ENCODE measurements at regions not wholly inside any gene's neighbourhood (a gene's known extent, or its start where the extent isn't known, plus 50 kb on each side); places are given as distances from the start of the nearest gene placed in this dataset.

DNA sequence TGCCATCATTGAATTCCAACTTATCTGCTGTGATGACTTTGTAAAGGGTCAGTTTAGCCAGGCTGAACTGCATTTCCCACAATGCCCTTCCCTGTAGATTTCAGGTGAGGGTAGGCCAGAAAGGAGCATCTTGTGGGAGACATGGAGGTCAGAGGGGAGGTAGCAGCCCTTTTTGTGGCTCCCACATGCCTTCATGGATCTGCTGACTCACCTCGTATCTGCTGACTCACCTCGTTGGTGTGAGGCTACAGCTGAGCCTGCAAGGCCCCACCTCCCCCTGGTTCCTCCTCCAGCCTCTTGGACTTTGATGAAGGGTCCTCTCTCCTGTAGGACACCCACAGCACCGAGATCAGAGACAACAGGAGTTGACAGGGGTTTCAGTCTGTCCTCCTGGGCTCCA is 102.5 kb downstream of the SALL1 start:
- H3K4me2 ChIP-seq (ENCODE audit: low read length) = no peak overlapping the region
- TF ChIP-seq EZH2phosphoT487 (IDR thresholded peaks at IDR 0.05; ENCODE audit: low read depth) = no peak
- TF ChIP-seq, protein P1, sequence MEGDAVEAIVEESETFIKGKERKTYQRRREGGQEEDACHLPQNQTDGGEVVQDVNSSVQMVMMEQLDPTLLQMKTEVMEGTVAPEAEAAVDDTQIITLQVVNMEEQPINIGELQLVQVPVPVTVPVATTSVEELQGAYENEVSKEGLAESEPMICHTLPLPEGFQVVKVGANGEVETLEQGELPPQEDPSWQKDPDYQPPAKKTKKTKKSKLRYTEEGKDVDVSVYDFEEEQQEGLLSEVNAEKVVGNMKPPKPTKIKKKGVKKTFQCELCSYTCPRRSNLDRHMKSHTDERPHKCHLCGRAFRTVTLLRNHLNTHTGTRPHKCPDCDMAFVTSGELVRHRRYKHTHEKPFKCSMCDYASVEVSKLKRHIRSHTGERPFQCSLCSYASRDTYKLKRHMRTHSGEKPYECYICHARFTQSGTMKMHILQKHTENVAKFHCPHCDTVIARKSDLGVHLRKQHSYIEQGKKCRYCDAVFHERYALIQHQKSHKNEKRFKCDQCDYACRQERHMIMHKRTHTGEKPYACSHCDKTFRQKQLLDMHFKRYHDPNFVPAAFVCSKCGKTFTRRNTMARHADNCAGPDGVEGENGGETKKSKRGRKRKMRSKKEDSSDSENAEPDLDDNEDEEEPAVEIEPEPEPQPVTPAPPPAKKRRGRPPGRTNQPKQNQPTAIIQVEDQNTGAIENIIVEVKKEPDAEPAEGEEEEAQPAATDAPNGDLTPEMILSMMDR (IDR thresholded peaks at IDR 0.05; ENCODE audit: low read depth, low read length) = no peak
- H2AFZ ChIP-seq (ENCODE audit: low read depth, low read length) = no peak overlapping the region

DNA sequence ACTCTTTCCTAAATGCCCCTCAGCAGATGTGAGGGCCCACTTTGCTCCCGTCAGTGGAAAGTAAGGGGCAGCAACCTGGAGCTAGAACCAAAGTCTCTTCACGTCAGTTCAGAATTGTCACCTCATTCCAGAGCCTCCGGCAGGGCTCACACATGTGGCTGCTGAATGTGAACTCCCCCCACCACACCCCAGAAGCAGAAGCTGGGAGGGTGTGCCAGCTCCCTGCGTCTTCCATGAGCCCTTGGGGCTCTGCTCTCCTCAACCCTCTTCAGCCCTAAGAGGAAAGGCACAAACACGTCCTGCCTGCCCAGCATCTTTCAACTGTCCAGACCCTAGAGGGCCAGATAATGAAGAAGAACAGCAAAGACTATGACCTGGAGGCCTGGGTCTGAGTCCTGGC is 105.3 kb downstream of the SALL1 start:
- TF ChIP-seq, protein P1 (IDR thresholded peaks at IDR 0.05; ENCODE audit: low read depth, low read length) = no peak
- Histone ChIP-seq H3K9ac (ENCODE audit: low read length) (no peak overlapping the region), H3K4me3 (ENCODE audit: low read length) (no peak overlapping the region), H4K20me1 (ENCODE audit: insufficient read depth, low read length) (no peaks in the 10 kb centered on the region), H3K27me3 (ENCODE audit: low read depth, low read length) (0 out of 2 replicates have a peak, but pooled peaks cover 5% of the 10 kb centered on the region), H3K27ac (ENCODE audit: low read length) (no peak overlapping the region), H3K9me3 (ENCODE audit: insufficient read depth, low read length) (no peaks in the 10 kb centered on the region), H3K4me1 (ENCODE audit: low read length) (no peaks in the 10 kb centered on the region), H2AFZ (ENCODE audit: low read depth, low read length) (no peak overlapping the region), H3K4me2 (ENCODE audit: low read length) (no peak overlapping the region), H3K36me3 (replicated peaks; ENCODE audit: low read depth, low read length) (no peaks in the 10 kb centered on the region), H3K79me2 (ENCODE audit: low read length) (no peaks in the 10 kb centered on the region)

More for the DNA sequence above, 102.5 kb downstream of the SALL1 start:
- Histone ChIP-seq H3K9ac (ENCODE audit: low read length) (no peak overlapping the region), H3K4me3 (ENCODE audit: low read length) (no peak overlapping the region), H4K20me1 (ENCODE audit: insufficient read depth, low read length) (no peaks in the 10 kb centered on the region), H3K79me2 (ENCODE audit: low read length) (no peaks in the 10 kb centered on the region), H3K27ac (ENCODE audit: low read length) (no peak overlapping the region), H3K9me3 (ENCODE audit: insufficient read depth, low read length) (no peaks in the 10 kb centered on the region), H3K4me1 (ENCODE audit: low read length) (no peaks in the 10 kb centered on the region), H3K36me3 (replicated peaks; ENCODE audit: low read depth, low read length) (no peaks in the 10 kb centered on the region), H3K27me3 (ENCODE audit: low read depth, low read length) (peaks cover 11% of the 10 kb centered on the region; the same call in 1 of the 2 replicates)

DNA sequence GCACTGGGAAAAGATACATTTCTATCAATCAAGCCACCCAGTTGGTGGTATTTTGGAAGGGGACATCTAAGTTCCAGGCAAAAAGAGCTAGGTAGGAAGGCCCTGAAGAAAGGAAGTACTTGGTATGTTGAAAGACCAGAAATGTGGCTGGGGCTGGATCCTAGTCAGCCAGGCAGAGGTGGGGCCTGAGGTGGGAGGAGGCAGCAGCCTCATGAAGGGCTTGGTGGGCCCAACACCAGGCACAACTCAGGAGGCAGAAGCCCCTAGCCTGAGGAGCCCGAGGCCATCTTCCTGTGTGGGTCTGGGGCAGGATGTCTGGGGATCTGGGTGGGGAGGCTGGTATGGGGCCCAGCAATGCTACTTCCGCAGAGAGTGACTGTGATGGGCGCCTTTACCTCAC is 105.9 kb downstream of the SALL1 start:
- no peak overlapping the region for H3K9ac ChIP-seq (ENCODE audit: low read length)
- H2AFZ ChIP-seq (ENCODE audit: low read depth, low read length) = no peak overlapping the region
- TF ChIP-seq, protein P1 (IDR thresholded peaks at IDR 0.05; ENCODE audit: low read depth, low read length) = no peak
- TF ChIP-seq EZH2phosphoT487 (IDR thresholded peaks at IDR 0.05; ENCODE audit: low read depth) = no peak
- H3K27ac ChIP-seq (ENCODE audit: low read length) = no peak overlapping the region
- no peaks in the 10 kb centered on the region for H3K79me2 ChIP-seq (ENCODE audit: low read length)
- H4K20me1 ChIP-seq (ENCODE audit: insufficient read depth, low read length) = no peaks in the 10 kb centered on the region
- no peak overlapping the region for H3K4me3 ChIP-seq (ENCODE audit: low read length)
- no peaks in the 10 kb centered on the region for H3K36me3 ChIP-seq (replicated peaks; ENCODE audit: low read depth, low read length)
- no peak overlapping the region for H3K4me2 ChIP-seq (ENCODE audit: low read length)
- H3K27me3 ChIP-seq (ENCODE audit: low read depth, low read length) = no peaks in the 10 kb centered on the region
- H3K9me3 ChIP-seq (ENCODE audit: insufficient read depth, low read length) = no peaks in the 10 kb centered on the region
- no peaks in the 10 kb centered on the region for H3K4me1 ChIP-seq (ENCODE audit: low read length)

DNA sequence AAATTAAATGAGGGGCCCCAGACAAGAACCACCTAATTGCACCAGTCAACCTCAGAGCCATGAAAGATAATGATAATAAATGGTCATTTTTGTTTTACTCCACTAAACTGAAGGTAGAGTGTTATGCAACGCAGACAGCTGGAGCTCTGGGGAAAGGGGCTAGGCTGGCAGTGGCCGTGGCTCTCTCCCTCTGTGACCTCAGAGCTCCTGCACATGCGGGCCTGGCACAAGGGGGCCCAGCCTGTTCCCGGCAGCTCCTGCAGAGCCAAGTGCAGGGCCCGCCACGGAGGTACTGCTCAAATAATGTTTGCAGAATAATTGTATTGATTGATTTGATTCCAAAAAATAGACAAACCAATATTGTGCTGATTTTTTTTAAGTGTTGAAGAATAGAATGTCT is 109.5 kb downstream of the SALL1 start:
- no peak overlapping the region for H3K27ac ChIP-seq (ENCODE audit: low read length)

More for the DNA sequence above, 109.5 kb downstream of the SALL1 start:
- H3K9ac ChIP-seq (ENCODE audit: low read length) = no peak overlapping the region
- no peaks in the 10 kb centered on the region for H3K9me3 ChIP-seq (ENCODE audit: insufficient read depth, low read length)
- no peaks in the 10 kb centered on the region for H3K36me3 ChIP-seq (replicated peaks; ENCODE audit: low read depth, low read length)
- no peaks in the 10 kb centered on the region for H3K27me3 ChIP-seq (ENCODE audit: low read depth, low read length)
- H2AFZ ChIP-seq (ENCODE audit: low read depth, low read length) = no peak overlapping the region
- TF ChIP-seq EZH2phosphoT487 (IDR thresholded peaks at IDR 0.05; ENCODE audit: low read depth) = no peak
- TF ChIP-seq, protein P1 (IDR thresholded peaks at IDR 0.05; ENCODE audit: low read depth, low read length) = no peak
- no peaks in the 10 kb centered on the region for H3K79me2 ChIP-seq (ENCODE audit: low read length)
- H3K4me3 ChIP-seq (ENCODE audit: low read length) = no peak overlapping the region
- H3K4me1 ChIP-seq (ENCODE audit: low read length) = no peaks in the 10 kb centered on the region
- H4K20me1 ChIP-seq (ENCODE audit: insufficient read depth, low read length) = no peaks in the 10 kb centered on the region
- no peak overlapping the region for H3K4me2 ChIP-seq (ENCODE audit: low read length)
